ENCODE measurements at regions not wholly inside any gene's neighbourhood (a gene's known extent, or its start where the extent isn't known, plus 50 kb on each side); places are given as distances from the start of the nearest gene placed in this dataset.

- no peak for TF ChIP-seq EZH2 (IDR thresholded peaks at IDR 0.05; ENCODE audit: low read length, unreplicated experiment)
- TF ChIP-seq CTCF (conservative IDR thresholded peaks at IDR 0.05; ENCODE audit: low read depth, low read length): no peak
These were observed 268.7 kb downstream of the MZT1 start for GRCh38 chr13:72458701-72459100.
